HEK293 (cell line): ENCODE measurements at regions not wholly inside any gene's neighbourhood (a gene's known extent, or its start where the extent isn't known, plus 50 kb on each side); places are given as distances from the start of the nearest gene placed in this dataset.

ENCODE experiments used
- GFI1B ChIP-seq: fragments of 450-650 bp; formaldehyde crosslinking; IDR thresholded peaks from 2 replicates; pipeline ENCODE4 v1.5.1; 2016; ENCODE audit warnings: missing biosample characterization, missing genetic modification characterization
- SALL2 ChIP-seq: fragments of 450-650 bp; formaldehyde crosslinking; IDR thresholded peaks from 2 replicates; pipeline ENCODE4 v1.5.0; 2017; ENCODE audit warnings: missing biosample characterization, mild to moderate bottlenecking, missing genetic modification characterization, borderline replicate concordance
- TCF7L2 ChIP-seq: IDR thresholded peaks from 2 replicates; pipeline ENCODE4 v1.6.1; 2011; ENCODE audit warnings: low read depth, mild to moderate bottlenecking, inconsistent platforms, low read length, moderate library complexity, borderline replicate concordance
- YY1 ChIP-seq: fragments of 450-650 bp; formaldehyde crosslinking; IDR thresholded peaks from 2 replicates; pipeline ENCODE4 v1.5.1; 2018; ENCODE audit warnings: missing biosample characterization, missing genetic modification characterization
- ZFHX2 ChIP-seq: fragments of 450-650 bp; formaldehyde crosslinking; conservative IDR thresholded peaks from 2 replicates; pipeline ENCODE4 v1.5.1; 2016; ENCODE audit warnings: missing biosample characterization, missing genetic modification characterization
- ZNF324 ChIP-seq: fragments of 450-650 bp; formaldehyde crosslinking; IDR thresholded peaks from 2 replicates; pipeline ENCODE4 v1.5.1; 2016; ENCODE audit warnings: missing biosample characterization, missing genetic modification characterization
- ZNF654 ChIP-seq: fragments of 450-650 bp; formaldehyde crosslinking; IDR thresholded peaks from 2 replicates; pipeline ENCODE4 v1.5.1; 2016; ENCODE audit warnings: low read depth, missing biosample characterization, missing genetic modification characterization
- ZNF768 ChIP-seq: fragments of 450-650 bp; formaldehyde crosslinking; IDR thresholded peaks from 2 replicates; pipeline ENCODE4 v1.5.1; 2018; ENCODE audit warnings: missing biosample characterization, mild to moderate bottlenecking, missing genetic modification characterization
- TF ChIP-seq, protein P1 (sequence below): fragments of 450-650 bp; formaldehyde crosslinking; IDR thresholded peaks from 2 replicates; pipeline ENCODE4 v1.5.1; 2016; ENCODE audit warnings: missing biosample characterization, missing genetic modification characterization
- TF ChIP-seq, protein P2 (sequence below): fragments of 450-650 bp; formaldehyde crosslinking; IDR thresholded peaks from 2 replicates; pipeline ENCODE4 v1.5.1; 2016; ENCODE audit warnings: missing biosample characterization, missing genetic modification characterization
- TF ChIP-seq, protein P3 (sequence below): fragments of 450-650 bp; formaldehyde crosslinking; conservative IDR thresholded peaks from 2 replicates; pipeline ENCODE4 v1.5.1; 2016; ENCODE audit warnings: low read depth, missing biosample characterization, missing genetic modification characterization
- TF ChIP-seq, protein P4 (sequence below): fragments of 450-650 bp; formaldehyde crosslinking; IDR thresholded peaks from 2 replicates; pipeline ENCODE4 v1.5.1; 2017; ENCODE audit warnings: missing biosample characterization, missing genetic modification characterization
- TF ChIP-seq, protein P5 (sequence below): fragments of 450-650 bp; IDR thresholded peaks from 2 replicates; pipeline ENCODE4 v1.5.1; 2018; ENCODE audit warnings: missing biosample characterization, mild to moderate bottlenecking, missing genetic modification characterization

DNA sequence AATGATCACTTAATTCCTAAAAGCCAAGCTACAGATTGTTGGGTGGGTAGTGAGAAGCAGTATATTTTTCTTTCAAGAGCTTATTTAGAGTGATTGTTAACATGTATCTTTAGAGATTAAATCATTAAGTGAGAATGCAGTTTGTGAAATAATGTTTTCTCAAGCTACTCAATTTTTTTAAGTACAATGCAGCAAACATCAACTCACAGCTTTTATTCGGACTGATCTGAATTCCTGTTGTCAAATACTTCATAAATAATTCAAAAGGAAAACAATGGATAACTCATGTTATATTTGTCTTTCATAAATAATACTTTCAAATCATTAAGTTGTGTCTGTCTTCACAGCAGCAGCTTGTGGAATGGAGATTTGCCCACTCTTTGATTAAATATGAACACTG is 271.1 kb upstream of the DEPDC1 start:
- TF ChIP-seq ZNF324 (tag by site-specific recombination) (no peak), ZFHX2 (tag by site-specific recombination) (no peak), SALL2 (no peak), TCF7L2 (no peak), GFI1B (tag by site-specific recombination) (no peak), ZNF654 (no peak), ZNF768 (tag by site-specific recombination) (no peak), YY1 (tag by site-specific recombination) (no peak)
- TF ChIP-seq, protein P1, sequence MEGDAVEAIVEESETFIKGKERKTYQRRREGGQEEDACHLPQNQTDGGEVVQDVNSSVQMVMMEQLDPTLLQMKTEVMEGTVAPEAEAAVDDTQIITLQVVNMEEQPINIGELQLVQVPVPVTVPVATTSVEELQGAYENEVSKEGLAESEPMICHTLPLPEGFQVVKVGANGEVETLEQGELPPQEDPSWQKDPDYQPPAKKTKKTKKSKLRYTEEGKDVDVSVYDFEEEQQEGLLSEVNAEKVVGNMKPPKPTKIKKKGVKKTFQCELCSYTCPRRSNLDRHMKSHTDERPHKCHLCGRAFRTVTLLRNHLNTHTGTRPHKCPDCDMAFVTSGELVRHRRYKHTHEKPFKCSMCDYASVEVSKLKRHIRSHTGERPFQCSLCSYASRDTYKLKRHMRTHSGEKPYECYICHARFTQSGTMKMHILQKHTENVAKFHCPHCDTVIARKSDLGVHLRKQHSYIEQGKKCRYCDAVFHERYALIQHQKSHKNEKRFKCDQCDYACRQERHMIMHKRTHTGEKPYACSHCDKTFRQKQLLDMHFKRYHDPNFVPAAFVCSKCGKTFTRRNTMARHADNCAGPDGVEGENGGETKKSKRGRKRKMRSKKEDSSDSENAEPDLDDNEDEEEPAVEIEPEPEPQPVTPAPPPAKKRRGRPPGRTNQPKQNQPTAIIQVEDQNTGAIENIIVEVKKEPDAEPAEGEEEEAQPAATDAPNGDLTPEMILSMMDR = no peak
- TF ChIP-seq, protein P2, sequence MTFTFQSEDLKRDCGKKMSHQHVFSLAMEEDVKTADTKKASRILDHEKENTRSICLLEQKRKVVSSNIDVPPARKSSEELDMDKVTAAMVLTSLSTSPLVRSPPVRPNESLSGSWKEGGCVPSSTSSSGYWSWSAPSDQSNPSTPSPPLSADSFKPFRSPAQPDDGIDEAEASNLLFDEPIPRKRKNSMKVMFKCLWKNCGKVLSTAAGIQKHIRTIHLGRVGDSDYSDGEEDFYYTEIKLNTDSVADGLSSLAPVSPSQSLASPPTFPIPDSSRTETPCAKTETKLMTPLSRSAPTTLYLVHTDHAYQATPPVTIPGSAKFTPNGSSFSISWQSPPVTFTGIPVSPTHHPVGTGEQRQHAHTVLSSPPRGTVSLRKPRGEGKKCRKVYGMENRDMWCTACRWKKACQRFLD = no peak
- TF ChIP-seq, protein P3, sequence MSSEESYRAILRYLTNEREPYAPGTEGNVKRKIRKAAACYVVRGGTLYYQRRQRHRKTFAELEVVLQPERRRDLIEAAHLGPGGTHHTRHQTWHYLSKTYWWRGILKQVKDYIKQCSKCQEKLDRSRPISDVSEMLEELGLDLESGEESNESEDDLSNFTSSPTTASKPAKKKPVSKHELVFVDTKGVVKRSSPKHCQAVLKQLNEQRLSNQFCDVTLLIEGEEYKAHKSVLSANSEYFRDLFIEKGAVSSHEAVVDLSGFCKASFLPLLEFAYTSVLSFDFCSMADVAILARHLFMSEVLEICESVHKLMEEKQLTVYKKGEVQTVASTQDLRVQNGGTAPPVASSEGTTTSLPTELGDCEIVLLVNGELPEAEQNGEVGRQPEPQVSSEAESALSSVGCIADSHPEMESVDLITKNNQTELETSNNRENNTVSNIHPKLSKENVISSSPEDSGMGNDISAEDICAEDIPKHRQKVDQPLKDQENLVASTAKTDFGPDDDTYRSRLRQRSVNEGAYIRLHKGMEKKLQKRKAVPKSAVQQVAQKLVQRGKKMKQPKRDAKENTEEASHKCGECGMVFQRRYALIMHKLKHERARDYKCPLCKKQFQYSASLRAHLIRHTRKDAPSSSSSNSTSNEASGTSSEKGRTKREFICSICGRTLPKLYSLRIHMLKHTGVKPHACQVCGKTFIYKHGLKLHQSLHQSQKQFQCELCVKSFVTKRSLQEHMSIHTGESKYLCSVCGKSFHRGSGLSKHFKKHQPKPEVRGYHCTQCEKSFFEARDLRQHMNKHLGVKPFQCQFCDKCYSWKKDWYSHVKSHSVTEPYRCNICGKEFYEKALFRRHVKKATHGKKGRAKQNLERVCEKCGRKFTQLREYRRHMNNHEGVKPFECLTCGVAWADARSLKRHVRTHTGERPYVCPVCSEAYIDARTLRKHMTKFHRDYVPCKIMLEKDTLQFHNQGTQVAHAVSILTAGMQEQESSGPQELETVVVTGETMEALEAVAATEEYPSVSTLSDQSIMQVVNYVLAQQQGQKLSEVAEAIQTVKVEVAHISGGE (tag by site-specific recombination) = no peak
- TF ChIP-seq, protein P4, sequence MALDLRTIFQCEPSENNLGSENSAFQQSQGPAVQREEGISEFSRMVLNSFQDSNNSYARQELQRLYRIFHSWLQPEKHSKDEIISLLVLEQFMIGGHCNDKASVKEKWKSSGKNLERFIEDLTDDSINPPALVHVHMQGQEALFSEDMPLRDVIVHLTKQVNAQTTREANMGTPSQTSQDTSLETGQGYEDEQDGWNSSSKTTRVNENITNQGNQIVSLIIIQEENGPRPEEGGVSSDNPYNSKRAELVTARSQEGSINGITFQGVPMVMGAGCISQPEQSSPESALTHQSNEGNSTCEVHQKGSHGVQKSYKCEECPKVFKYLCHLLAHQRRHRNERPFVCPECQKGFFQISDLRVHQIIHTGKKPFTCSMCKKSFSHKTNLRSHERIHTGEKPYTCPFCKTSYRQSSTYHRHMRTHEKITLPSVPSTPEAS (tag by site-specific recombination) = no peak
- TF ChIP-seq, protein P5, sequence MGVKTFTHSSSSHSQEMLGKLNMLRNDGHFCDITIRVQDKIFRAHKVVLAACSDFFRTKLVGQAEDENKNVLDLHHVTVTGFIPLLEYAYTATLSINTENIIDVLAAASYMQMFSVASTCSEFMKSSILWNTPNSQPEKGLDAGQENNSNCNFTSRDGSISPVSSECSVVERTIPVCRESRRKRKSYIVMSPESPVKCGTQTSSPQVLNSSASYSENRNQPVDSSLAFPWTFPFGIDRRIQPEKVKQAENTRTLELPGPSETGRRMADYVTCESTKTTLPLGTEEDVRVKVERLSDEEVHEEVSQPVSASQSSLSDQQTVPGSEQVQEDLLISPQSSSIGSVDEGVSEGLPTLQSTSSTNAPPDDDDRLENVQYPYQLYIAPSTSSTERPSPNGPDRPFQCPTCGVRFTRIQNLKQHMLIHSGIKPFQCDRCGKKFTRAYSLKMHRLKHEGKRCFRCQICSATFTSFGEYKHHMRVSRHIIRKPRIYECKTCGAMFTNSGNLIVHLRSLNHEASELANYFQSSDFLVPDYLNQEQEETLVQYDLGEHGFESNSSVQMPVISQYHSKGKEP (tag by site-specific recombination) = no peak
